ENCODE measurements at regions not wholly inside any gene's neighbourhood (a gene's known extent, or its start where the extent isn't known, plus 50 kb on each side); places are given as distances from the start of the nearest gene placed in this dataset.
"Not testable (repeated sequence)": the region's sequence is repeated elsewhere in the genome, so short reads cannot be mapped to it uniquely, and the experiment has no call there.

DNA sequence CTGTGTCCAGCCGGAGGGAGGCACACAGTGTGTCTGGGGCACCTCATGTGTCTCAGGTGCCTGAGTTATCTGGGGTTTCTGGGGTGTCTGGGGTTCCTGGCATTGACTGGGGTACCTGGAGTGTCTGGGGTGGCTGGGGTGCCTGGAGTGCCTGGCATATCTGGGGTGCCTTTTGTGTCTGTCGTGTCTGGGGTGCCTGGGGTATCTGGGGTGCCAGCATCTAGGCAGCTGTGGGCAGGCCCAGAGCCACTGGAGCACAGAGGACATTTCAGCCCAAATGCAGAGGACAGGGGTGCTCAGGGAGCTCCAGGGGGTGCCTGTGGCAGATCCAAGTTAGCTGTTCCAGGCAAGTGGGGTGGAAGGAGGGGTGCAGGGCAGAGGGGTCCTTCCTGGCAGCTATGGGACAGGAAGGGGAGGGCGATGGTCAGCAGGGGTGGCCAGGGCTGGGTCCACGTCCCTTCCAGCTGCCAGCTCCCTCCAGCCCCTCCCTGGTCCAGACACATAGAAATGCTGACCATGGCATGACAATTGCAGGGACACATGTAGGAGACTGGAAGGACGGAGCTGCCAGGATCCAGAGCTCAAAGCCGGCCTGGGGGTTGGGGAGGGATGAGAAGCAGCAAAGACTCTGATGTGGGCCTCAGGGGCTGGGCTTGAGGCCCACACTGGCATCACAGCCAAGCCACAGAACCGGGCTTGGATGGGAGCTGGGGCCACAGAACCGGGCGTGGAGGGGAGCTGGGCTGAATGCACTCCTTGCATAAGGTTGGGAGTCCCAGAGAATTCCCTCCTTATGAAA lies 133.0 kb downstream of the BRD1 start:
- no peak for DNase-seq

- DNase-seq, result no peak
These were observed 133.8 kb downstream of the BRD1 start for GRCh38 chr22:49693848-49694247.

GRCh38 chr22:49693416-49693815 lies 134.3 kb downstream of the BRD1 start:
- no peak for DNase-seq

DNA sequence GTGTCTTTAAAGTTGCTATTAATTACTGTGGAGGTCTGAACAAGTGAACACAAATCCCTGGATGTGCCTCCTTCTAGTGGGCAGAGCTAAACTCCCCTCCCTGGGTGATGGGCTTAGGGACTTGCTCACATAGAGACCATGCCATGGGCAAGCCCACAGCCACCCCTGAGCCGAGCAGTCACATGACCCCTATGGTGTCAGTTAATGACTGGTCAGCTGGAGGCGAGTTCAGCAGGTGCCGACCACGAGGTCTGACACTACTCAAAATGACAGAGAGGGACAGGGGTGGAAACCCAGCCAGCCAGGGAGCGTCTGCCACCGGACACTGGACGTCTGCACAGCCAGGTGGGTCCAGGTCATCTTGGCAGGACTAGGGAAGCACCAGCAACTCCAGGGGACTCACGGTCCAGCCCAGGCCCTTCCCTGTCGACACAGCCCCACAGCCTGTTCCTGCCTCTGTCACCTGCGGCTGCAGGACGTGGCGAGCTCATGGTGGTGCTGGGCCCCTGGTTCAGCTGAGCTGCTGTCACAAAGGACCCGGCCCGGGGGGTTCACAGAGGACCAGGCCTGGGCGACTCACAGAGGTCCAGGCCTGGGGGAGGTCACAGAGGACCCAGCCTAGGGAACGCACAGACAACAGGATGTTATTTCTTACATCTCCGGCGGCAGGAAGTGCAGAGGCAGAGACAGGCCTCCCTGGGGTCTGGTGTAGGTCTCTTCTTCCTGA lies 135.0 kb downstream of the BRD1 start:
- DNase-seq, result no peak

GRCh38 chr22:49691256-49691655 lies 136.4 kb downstream of the BRD1 start:
- DNase-seq, result no peak

GRCh38 chr22:49690454-49690853 lies 137.2 kb downstream of the BRD1 start:
- DNase-seq, result no peak

DNA sequence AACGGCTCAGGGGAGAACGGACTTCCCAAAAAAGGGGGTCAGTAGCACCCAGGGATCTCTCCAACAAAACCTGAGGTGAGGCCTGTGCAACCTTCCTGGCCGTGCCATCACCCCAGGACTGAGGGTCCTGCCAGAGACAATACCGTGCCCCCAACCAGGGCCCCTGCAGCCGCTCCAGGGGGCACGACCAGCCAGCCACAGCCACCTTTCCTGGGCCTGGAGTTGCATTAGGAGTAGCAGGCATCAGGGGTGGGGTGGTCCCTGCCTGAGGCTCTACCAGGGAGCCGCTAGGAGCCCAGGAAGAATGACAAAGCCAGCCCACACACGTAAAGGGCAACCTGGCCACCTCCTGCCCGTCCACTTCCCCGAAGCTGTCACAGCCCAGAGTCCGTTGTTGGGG lies 137.8 kb downstream of the BRD1 start:
- DNase-seq, result no peak

DNA sequence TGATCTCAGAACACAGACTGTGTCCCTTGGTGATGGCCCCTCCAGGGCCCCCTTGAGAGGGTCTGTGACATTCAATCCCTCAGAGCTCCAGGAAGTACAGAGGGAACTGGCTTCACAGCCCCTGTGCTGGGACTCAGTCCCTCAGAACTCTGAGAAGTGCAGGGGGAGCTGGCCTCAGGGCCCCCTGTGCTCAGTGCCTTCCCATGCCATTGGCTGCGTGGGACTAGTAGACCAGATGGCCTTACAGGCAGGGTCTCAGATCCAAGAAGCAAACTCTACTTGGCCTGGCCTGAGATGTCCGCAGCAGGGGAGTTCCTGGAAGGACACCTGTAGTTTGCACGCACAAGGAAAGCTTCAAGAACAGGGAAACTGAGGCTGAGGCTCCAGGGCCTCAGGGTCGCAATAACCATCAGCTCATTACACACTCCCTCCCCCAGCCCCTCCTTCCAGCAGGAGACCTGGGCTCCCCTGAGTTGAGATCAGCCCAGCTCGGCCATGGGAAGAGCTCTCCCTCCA lies 138.4 kb downstream of the BRD1 start:
- DNase-seq, result no peak

GRCh38 chr22:49688516-49689254 lies 139.0 kb downstream of the BRD1 start:
- no peak for DNase-seq

- no peak for DNase-seq
These were observed 139.7 kb downstream of the BRD1 start for GRCh38 chr22:49687786-49688515.

- no peak for DNase-seq
These were observed 140.3 kb downstream of the BRD1 start for GRCh38 chr22:49687333-49687732.

DNA sequence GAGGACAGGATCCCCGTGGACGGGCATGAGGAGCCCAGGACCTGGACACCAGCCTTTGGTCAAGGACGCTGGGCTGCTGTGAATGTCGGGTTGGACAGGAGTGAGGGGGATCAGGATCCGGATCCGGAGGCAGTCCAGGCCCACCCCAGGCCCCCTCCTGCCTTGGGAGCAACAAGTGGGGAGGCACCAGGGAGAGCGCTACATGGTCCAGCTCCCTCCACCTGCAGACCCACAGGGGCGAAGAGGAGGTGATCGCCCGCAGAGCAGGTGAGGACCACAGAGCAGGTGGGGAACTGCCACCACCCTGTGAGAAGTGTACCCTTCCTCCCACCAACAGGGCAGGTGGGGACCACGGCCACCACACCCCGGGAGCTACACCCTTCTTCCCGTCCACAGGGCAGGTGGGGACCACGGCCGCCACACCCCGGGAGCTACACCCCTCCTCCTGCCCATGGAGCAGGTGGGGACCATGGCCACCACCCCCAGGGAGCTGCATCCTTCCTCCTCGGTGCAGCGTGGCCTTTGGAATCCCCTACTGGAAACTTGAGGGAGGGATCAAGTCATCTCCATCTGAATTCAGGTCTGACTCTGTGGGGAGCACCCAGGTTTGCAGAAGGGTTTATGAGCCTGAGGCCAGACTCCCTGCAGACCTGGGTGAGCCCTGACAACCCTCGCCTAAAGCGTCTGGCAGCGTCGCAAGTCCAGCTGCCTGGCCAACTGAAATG lies 141.0 kb downstream of the BRD1 start:
- DNase-seq, result no peak

DNA sequence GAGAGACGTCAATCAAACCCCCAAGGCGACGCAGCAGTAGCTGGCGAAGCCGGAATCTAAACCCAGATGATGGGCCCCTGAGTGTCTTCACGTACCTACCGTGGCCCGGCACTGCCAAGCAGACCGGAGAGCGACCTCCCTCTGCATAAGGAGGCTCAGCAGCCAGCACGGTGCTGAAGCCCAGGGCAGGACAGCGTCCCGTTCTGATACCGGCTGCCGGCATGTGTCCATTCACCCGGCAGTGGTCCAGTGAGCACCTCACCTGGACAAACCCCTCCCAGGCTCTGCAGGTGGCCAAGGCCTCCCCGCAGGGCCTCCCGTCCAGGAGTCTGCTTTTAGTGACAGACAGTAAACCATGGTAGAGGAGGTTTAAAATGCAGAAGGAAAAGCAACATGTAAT lies 142.0 kb downstream of the BRD1 start:
- DNase-seq, result no peak

DNA sequence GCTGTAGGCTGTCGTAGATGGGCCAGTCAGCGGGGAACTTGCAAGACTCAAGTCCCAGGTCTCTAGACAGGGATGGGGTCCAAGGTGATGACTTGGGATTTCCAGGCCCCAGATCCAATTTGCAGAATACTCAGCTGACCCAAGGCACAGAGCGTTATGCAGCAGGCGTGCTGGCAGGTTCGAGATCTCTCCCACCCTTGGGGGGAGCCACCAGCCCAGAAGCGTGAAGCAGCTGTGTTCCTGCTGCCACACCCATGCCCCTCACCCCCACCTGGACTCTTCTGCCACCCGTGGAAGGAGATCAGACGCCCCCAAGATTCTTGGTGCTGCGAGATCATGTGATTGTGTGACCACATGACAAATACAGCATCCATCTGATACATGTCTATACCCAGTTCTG lies 142.6 kb downstream of the BRD1 start:
- DNase-seq, result no peak

- no peak for DNase-seq
These were observed 144.6 kb downstream of the BRD1 start for GRCh38 chr22:49683032-49683431.

GRCh38 chr22:49680819-49681218 lies 146.9 kb downstream of the BRD1 start:
- not testable (repeated sequence) for DNase-seq

GRCh38 chr22:49678842-49679170 lies 148.9 kb downstream of the BRD1 start:
- no peak for DNase-seq

GRCh38 chr22:49678137-49678841 lies 149.4 kb downstream of the BRD1 start:
- no peak for DNase-seq

DNA sequence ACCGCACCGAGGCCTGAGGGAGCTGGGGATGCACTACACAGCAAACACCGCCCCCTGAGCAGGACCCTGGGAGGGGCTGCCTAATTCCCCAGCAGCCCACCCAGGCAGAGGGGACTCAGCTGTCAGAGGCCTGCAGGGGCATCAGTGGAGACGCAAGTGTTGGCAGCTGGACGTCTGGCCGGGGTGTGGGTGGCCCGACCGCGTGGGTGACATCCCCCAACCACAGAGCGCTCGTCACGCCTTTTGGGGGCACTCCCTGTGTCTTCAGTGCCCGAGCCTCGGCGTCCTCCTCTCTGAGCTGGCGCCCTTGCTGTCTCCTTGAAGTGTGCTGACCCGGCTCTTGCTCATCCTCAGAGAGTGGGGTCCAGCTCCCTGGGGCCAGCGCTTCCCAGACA lies 150.2 kb downstream of the BRD1 start:
- no peak for DNase-seq

GRCh38 chr22:49676783-49677494 lies 150.7 kb downstream of the BRD1 start:
- DNase-seq, result no peak

- no peak for DNase-seq
These were observed 151.4 kb downstream of the BRD1 start for GRCh38 chr22:49676230-49676629.
